ENCODE measurements at regions not wholly inside any gene's neighbourhood (a gene's known extent, or its start where the extent isn't known, plus 50 kb on each side); places are given as distances from the start of the nearest gene placed in this dataset.

DNA sequence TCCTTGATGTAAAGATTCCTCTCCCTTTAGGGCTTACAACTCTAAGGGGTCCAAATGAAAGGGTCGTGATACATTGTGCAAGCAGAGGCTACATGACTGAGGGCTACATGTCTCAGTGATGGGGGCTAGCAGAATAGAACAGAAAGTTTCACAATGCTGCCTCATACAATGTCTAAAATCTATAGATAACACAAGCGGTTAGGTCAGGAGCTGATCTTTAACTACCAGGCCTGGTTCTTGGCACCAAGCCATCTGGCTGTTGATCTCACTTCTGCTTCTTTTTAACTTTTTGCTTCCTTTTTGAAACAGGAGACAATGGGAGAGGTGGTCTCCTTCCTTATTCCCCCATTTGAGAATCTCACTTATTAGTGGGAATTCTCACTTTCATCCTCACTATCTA is 710.2 kb downstream of the AMY1C start:
- H2BK5ac ChIP-seq (ENCODE audit: low read length) = no peak overlapping the region
- peaks cover 0 to 1% of the 10 kb centered on the region in 2 donors for H3K9me3 ChIP-seq (replicated peaks in 1 of 2; ENCODE audit: control insufficient read depth in 2 of 2, insufficient read depth in 1 of 2, low read depth in 1 of 2, low read length in 2 of 2)
- no peak overlapping the region for H4K91ac ChIP-seq (ENCODE audit: low read depth, low read length, poor library complexity)
- no peak overlapping the region for H2BK12ac ChIP-seq (ENCODE audit: low read length)
- H3K4ac ChIP-seq (ENCODE audit: low read length) = no peak overlapping the region
- H2AK5ac ChIP-seq (ENCODE audit: low read depth, low read length) = no peak overlapping the region
- no peak overlapping the region for H2AFZ ChIP-seq (ENCODE audit: low read length)
- no peak overlapping the region for H3K9ac ChIP-seq (ENCODE audit: low read depth, low read length, poor library complexity)
- no peak overlapping the region for H3K14ac ChIP-seq (ENCODE audit: low read length)
- H3K79me1 ChIP-seq (ENCODE audit: low read depth, low read length) = no peaks in the 10 kb centered on the region
- H3K4me1 ChIP-seq (ENCODE audit: control insufficient read depth in 2 of 2, insufficient read depth in 1 of 2, low read depth in 1 of 2, low read length in 2 of 2) = no peaks in the 10 kb centered on the region
- H3K18ac ChIP-seq (ENCODE audit: low read length) = no peak overlapping the region
- H3K4me3 ChIP-seq (ENCODE audit: low read length in 2 of 2) = no peak overlapping the region
- no peak for DNase-seq (ENCODE audit: low spot score)
- H3K27me3 ChIP-seq (ENCODE audit: control insufficient read depth in 3 of 3, insufficient read depth in 3 of 3, low read depth in 1 of 3, low read length in 3 of 3) = no peaks in the 10 kb centered on the region
- H3K27ac ChIP-seq (replicated peaks; ENCODE audit: low read length) = no peak overlapping the region
- H2BK15ac ChIP-seq (ENCODE audit: low read length) = no peak overlapping the region
- no peak overlapping the region for H2BK120ac ChIP-seq (ENCODE audit: low read depth, low read length)
- H4K8ac ChIP-seq (ENCODE audit: low read depth, low read length) = no peak overlapping the region
- no peaks in the 10 kb centered on the region for H3K36me3 ChIP-seq (replicated peaks in 1 of 2; ENCODE audit: control insufficient read depth in 2 of 2, insufficient read depth in 2 of 2, low read length in 2 of 2)
- no peak overlapping the region for H3K4me2 ChIP-seq (ENCODE audit: insufficient read depth, low read length, poor library complexity, severe bottlenecking)
- no CpG with 5 or more reads among the region's 2 CpGs for WGBS, 2 donors (ENCODE audit: extremely low coverage in 2 of 2, insufficient read length in 2 of 2, insufficient replicate concordance in 1 of 2)
- no peak overlapping the region for H3K23ac ChIP-seq (ENCODE audit: low read depth, low read length, poor library complexity)

GRCh38 chr1:104460880-104461279 is 711.2 kb downstream of the AMY1C start:
- peaks cover 0 to 1% of the 10 kb centered on the region in 2 donors for H3K9me3 ChIP-seq (replicated peaks in 1 of 2; ENCODE audit: control insufficient read depth in 2 of 2, insufficient read depth in 1 of 2, low read depth in 1 of 2, low read length in 2 of 2)
- no peak overlapping the region for H3K18ac ChIP-seq (ENCODE audit: low read length)
- H3K27me3 ChIP-seq (ENCODE audit: control insufficient read depth in 3 of 3, insufficient read depth in 3 of 3, low read depth in 1 of 3, low read length in 3 of 3) = no peaks in the 10 kb centered on the region
- H2AK5ac ChIP-seq (ENCODE audit: low read depth, low read length) = no peak overlapping the region
- no peak overlapping the region for H4K8ac ChIP-seq (ENCODE audit: low read depth, low read length)
- no peaks in the 10 kb centered on the region for H3K4me1 ChIP-seq (ENCODE audit: control insufficient read depth in 2 of 2, insufficient read depth in 1 of 2, low read depth in 1 of 2, low read length in 2 of 2)
- no peak overlapping the region for H3K9ac ChIP-seq (ENCODE audit: low read depth, low read length, poor library complexity)
- no peak for DNase-seq (ENCODE audit: low spot score)
- H2BK5ac ChIP-seq (ENCODE audit: low read length) = no peak overlapping the region
- H2BK12ac ChIP-seq (ENCODE audit: low read length) = no peak overlapping the region
- H3K14ac ChIP-seq (ENCODE audit: low read length) = no peak overlapping the region
- no peak overlapping the region for H3K4me3 ChIP-seq (ENCODE audit: low read length in 2 of 2)
- H3K4ac ChIP-seq (ENCODE audit: low read length) = no peak overlapping the region
- H3K27ac ChIP-seq (replicated peaks; ENCODE audit: low read length) = no peak overlapping the region
- WGBS, 2 donors (ENCODE audit: extremely low coverage in 2 of 2, insufficient read length in 2 of 2, insufficient replicate concordance in 1 of 2) = no CpG with 5 or more reads among the region's 1 CpG
- no peak overlapping the region for H2AFZ ChIP-seq (ENCODE audit: low read length)
- H3K79me1 ChIP-seq (ENCODE audit: low read depth, low read length) = no peaks in the 10 kb centered on the region
- H2BK120ac ChIP-seq (ENCODE audit: low read depth, low read length) = no peak overlapping the region
- H3K4me2 ChIP-seq (ENCODE audit: insufficient read depth, low read length, poor library complexity, severe bottlenecking) = no peak overlapping the region
- H2BK15ac ChIP-seq (ENCODE audit: low read length) = no peak overlapping the region
- no peak overlapping the region for H4K91ac ChIP-seq (ENCODE audit: low read depth, low read length, poor library complexity)
- H3K36me3 ChIP-seq (replicated peaks in 1 of 2; ENCODE audit: control insufficient read depth in 2 of 2, insufficient read depth in 2 of 2, low read length in 2 of 2) = no peaks in the 10 kb centered on the region
- H3K23ac ChIP-seq (ENCODE audit: low read depth, low read length, poor library complexity) = no peak overlapping the region

DNA sequence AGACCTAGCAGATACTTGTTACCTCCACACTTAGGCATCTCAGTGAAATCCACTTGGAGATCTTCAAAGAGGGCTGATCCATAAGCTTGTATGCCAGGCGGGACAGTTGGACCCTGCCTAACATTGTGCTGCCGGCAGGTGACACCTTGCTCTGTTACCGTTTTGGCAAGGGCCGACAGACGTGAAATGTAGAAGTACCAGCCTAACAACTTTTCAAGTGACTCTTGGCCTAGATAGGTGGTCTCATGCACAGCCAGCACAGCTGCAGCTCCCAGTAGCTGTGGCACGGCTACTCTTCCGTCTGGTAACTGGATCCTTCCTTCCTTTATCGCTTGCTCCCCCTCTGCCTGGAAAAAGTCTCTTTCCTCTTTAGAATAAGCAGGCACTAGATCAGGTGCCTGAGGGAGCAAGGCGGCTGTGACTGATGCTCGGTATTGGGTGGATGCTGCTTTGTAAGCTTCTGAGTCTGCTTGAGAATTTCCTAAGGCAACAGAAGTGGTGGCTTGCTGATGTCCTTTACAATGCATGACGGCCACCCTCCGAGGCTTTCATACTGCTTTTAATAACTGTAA is 713.5 kb downstream of the AMY1C start:
- Histone ChIP-seq H3K27ac (replicated peaks; ENCODE audit: low read length) (no peak overlapping the region), H3K14ac (ENCODE audit: low read length) (no peak overlapping the region), H3K4me1 (ENCODE audit: control insufficient read depth in 2 of 2, insufficient read depth in 1 of 2, low read depth in 1 of 2, low read length in 2 of 2) (no peaks in the 10 kb centered on the region), H3K27me3 (ENCODE audit: control insufficient read depth in 3 of 3, insufficient read depth in 3 of 3, low read depth in 1 of 3, low read length in 3 of 3) (no peaks in the 10 kb centered on the region), H2BK120ac (ENCODE audit: low read depth, low read length) (no peak overlapping the region), H2BK12ac (ENCODE audit: low read length) (no peak overlapping the region), H4K8ac (ENCODE audit: low read depth, low read length) (no peak overlapping the region), H3K9ac (ENCODE audit: low read depth, low read length, poor library complexity) (no peak overlapping the region), H4K91ac (ENCODE audit: low read depth, low read length, poor library complexity) (no peak overlapping the region), H2BK5ac (ENCODE audit: low read length) (no peak overlapping the region), H3K4me2 (ENCODE audit: insufficient read depth, low read length, poor library complexity, severe bottlenecking) (no peak overlapping the region), H3K4me3 (ENCODE audit: low read length in 2 of 2) (no peak overlapping the region), H3K36me3 (replicated peaks in 1 of 2; ENCODE audit: control insufficient read depth in 2 of 2, insufficient read depth in 2 of 2, low read length in 2 of 2) (no peaks in the 10 kb centered on the region), H3K18ac (ENCODE audit: low read length) (no peak overlapping the region), H3K9me3 (replicated peaks in 1 of 2; ENCODE audit: control insufficient read depth in 2 of 2, insufficient read depth in 1 of 2, low read depth in 1 of 2, low read length in 2 of 2) (peaks cover 0 to 9% of the 10 kb centered on the region in 2 donors), H2BK15ac (ENCODE audit: low read length) (no peak overlapping the region), H3K79me1 (ENCODE audit: low read depth, low read length) (no peaks in the 10 kb centered on the region), H2AFZ (ENCODE audit: low read length) (no peak overlapping the region), H3K23ac (ENCODE audit: low read depth, low read length, poor library complexity) (no peak overlapping the region), H2AK5ac (ENCODE audit: low read depth, low read length) (no peak overlapping the region), H3K4ac (ENCODE audit: low read length) (no peak overlapping the region)
- no CpG with 5 or more reads among the region's 12 CpGs for WGBS, 2 donors (ENCODE audit: extremely low coverage in 2 of 2, insufficient read length in 2 of 2, insufficient replicate concordance in 1 of 2)
- DNase-seq (ENCODE audit: low spot score) = no peak

- no peaks in the 10 kb centered on the region for H3K36me3 ChIP-seq (replicated peaks in 1 of 2; ENCODE audit: control insufficient read depth in 2 of 2, insufficient read depth in 2 of 2, low read length in 2 of 2)
- H3K9ac ChIP-seq (ENCODE audit: low read depth, low read length, poor library complexity) = no peak overlapping the region
- no peak overlapping the region for H3K23ac ChIP-seq (ENCODE audit: low read depth, low read length, poor library complexity)
- H4K91ac ChIP-seq (ENCODE audit: low read depth, low read length, poor library complexity) = no peak overlapping the region
- H4K8ac ChIP-seq (ENCODE audit: low read depth, low read length) = no peak overlapping the region
- DNase-seq (ENCODE audit: low spot score) = no peak
- H3K4ac ChIP-seq (ENCODE audit: low read length) = no peak overlapping the region
- H3K27ac ChIP-seq (replicated peaks; ENCODE audit: low read length) = no peak overlapping the region
- H2BK5ac ChIP-seq (ENCODE audit: low read length) = no peak overlapping the region
- no peak overlapping the region for H3K18ac ChIP-seq (ENCODE audit: low read length)
- H2AFZ ChIP-seq (ENCODE audit: low read length) = no peak overlapping the region
- no peak overlapping the region for H2AK5ac ChIP-seq (ENCODE audit: low read depth, low read length)
- WGBS, 2 donors (ENCODE audit: extremely low coverage in 2 of 2, insufficient read length in 2 of 2, insufficient replicate concordance in 1 of 2) = no CpG with 5 or more reads among the region's 8 CpGs
- no peak overlapping the region for H2BK15ac ChIP-seq (ENCODE audit: low read length)
- no peaks in the 10 kb centered on the region for H3K79me1 ChIP-seq (ENCODE audit: low read depth, low read length)
- H3K4me3 ChIP-seq (ENCODE audit: low read length in 2 of 2) = no peak overlapping the region
- H2BK120ac ChIP-seq (ENCODE audit: low read depth, low read length) = no peak overlapping the region
- no peaks in the 10 kb centered on the region for H3K4me1 ChIP-seq (ENCODE audit: control insufficient read depth in 2 of 2, insufficient read depth in 1 of 2, low read depth in 1 of 2, low read length in 2 of 2)
- H2BK12ac ChIP-seq (ENCODE audit: low read length) = no peak overlapping the region
- H3K4me2 ChIP-seq (ENCODE audit: insufficient read depth, low read length, poor library complexity, severe bottlenecking) = no peak overlapping the region
- no peak overlapping the region for H3K14ac ChIP-seq (ENCODE audit: low read length)
- H3K27me3 ChIP-seq (ENCODE audit: control insufficient read depth in 3 of 3, insufficient read depth in 3 of 3, low read depth in 1 of 3, low read length in 3 of 3) = no peaks in the 10 kb centered on the region
- peaks cover 0 to 7% of the 10 kb centered on the region in 2 donors for H3K9me3 ChIP-seq (replicated peaks in 1 of 2; ENCODE audit: control insufficient read depth in 2 of 2, insufficient read depth in 1 of 2, low read depth in 1 of 2, low read length in 2 of 2)
Observed at GRCh38 chr1:104466068-104466467, 716.4 kb downstream of the AMY1C start.
